ENCODE measurements at regions not wholly inside any gene's neighbourhood (a gene's known extent, or its start where the extent isn't known, plus 50 kb on each side); places are given as distances from the start of the nearest gene placed in this dataset.

- H3K9ac ChIP-seq (ENCODE audit: low read depth, low read length, poor library complexity, severe bottlenecking) = no peak overlapping the region
- H3K9me2 ChIP-seq (replicated peaks; ENCODE audit: low read depth, low read length) = no peaks in the 10 kb centered on the region
- no peaks in the 10 kb centered on the region for H4K20me1 ChIP-seq (ENCODE audit: insufficient read depth, low read length, poor library complexity, severe bottlenecking)
- H2AFZ ChIP-seq (ENCODE audit: low read length) = peak overlapping the region; percentile 89
- H3F3A ChIP-seq (ENCODE audit: low read depth) = no peaks in the 10 kb centered on the region
- H3K4me3 ChIP-seq (ENCODE audit: low read length, poor library complexity, severe bottlenecking) = no peak overlapping the region
- no peaks in the 10 kb centered on the region for H3K4me1 ChIP-seq (ENCODE audit: insufficient read depth, low read length, poor library complexity, severe bottlenecking)
- no peaks in the 10 kb centered on the region for H3K36me3 ChIP-seq (ENCODE audit: insufficient read depth, low read length)
- H3K79me2 ChIP-seq (ENCODE audit: insufficient read depth, low read length) = no peaks in the 10 kb centered on the region
- no peak for TF ChIP-seq CTCF (conservative IDR thresholded peaks at IDR 0.05; ENCODE audit: low read length)
- TF ChIP-seq EZH2phosphoT487 (IDR thresholded peaks at IDR 0.05; ENCODE audit: borderline replicate concordance) = no peak
- H3K27me3 ChIP-seq (ENCODE audit: insufficient read depth, low read length, poor library complexity, severe bottlenecking) = no peaks in the 10 kb centered on the region
- no peaks in the 10 kb centered on the region for H3K9me3 ChIP-seq (ENCODE audit: insufficient read depth, low read depth, low read length)
- peak overlapping the region; percentile 46 for H3K4me2 ChIP-seq (ENCODE audit: low read depth, low read length, poor library complexity, severe bottlenecking)
These were observed 342.8 kb downstream of the MATN1 start for GRCh38 chr1:30380625-30380984.

GRCh38 chr1:30379684-30380624 is 343.4 kb downstream of the MATN1 start:
- Histone ChIP-seq H3K79me2 (ENCODE audit: insufficient read depth, low read length) (no peaks in the 10 kb centered on the region), H2AFZ (ENCODE audit: low read length) (peak overlapping the region; percentile 89), H4K20me1 (ENCODE audit: insufficient read depth, low read length, poor library complexity, severe bottlenecking) (no peaks in the 10 kb centered on the region), H3K4me2 (ENCODE audit: low read depth, low read length, poor library complexity, severe bottlenecking) (peak overlapping the region; percentile 46), H3K9me3 (ENCODE audit: insufficient read depth, low read depth, low read length) (no peaks in the 10 kb centered on the region), H3K4me3 (ENCODE audit: low read length, poor library complexity, severe bottlenecking) (no peak overlapping the region), H3K36me3 (ENCODE audit: insufficient read depth, low read length) (no peaks in the 10 kb centered on the region), H3K4me1 (ENCODE audit: insufficient read depth, low read length, poor library complexity, severe bottlenecking) (no peaks in the 10 kb centered on the region), H3K9ac (ENCODE audit: low read depth, low read length, poor library complexity, severe bottlenecking) (no peak overlapping the region), H3K27me3 (ENCODE audit: insufficient read depth, low read length, poor library complexity, severe bottlenecking) (no peaks in the 10 kb centered on the region), H3K9me2 (replicated peaks; ENCODE audit: low read depth, low read length) (no peaks in the 10 kb centered on the region), H3F3A (ENCODE audit: low read depth) (no peaks in the 10 kb centered on the region)
- TF ChIP-seq CTCF (conservative IDR thresholded peaks at IDR 0.05; ENCODE audit: low read length) (peak; percentile 79), EZH2phosphoT487 (IDR thresholded peaks at IDR 0.05; ENCODE audit: borderline replicate concordance) (no peak)

GRCh38 chr1:30378991-30379581 is 344.3 kb downstream of the MATN1 start:
- Histone ChIP-seq H3F3A (ENCODE audit: low read depth) (no peaks in the 10 kb centered on the region), H3K9me3 (ENCODE audit: insufficient read depth, low read depth, low read length) (no peaks in the 10 kb centered on the region), H2AFZ (ENCODE audit: low read length) (no peak overlapping the region), H3K4me3 (ENCODE audit: low read length, poor library complexity, severe bottlenecking) (no peak overlapping the region), H3K27me3 (ENCODE audit: insufficient read depth, low read length, poor library complexity, severe bottlenecking) (no peaks in the 10 kb centered on the region), H3K79me2 (ENCODE audit: insufficient read depth, low read length) (no peaks in the 10 kb centered on the region), H3K4me1 (ENCODE audit: insufficient read depth, low read length, poor library complexity, severe bottlenecking) (no peaks in the 10 kb centered on the region), H3K4me2 (ENCODE audit: low read depth, low read length, poor library complexity, severe bottlenecking) (no peak overlapping the region), H3K36me3 (ENCODE audit: insufficient read depth, low read length) (no peaks in the 10 kb centered on the region), H3K9ac (ENCODE audit: low read depth, low read length, poor library complexity, severe bottlenecking) (no peak overlapping the region), H4K20me1 (ENCODE audit: insufficient read depth, low read length, poor library complexity, severe bottlenecking) (no peaks in the 10 kb centered on the region), H3K9me2 (replicated peaks; ENCODE audit: low read depth, low read length) (no peaks in the 10 kb centered on the region)
- no peak for TF ChIP-seq CTCF (conservative IDR thresholded peaks at IDR 0.05; ENCODE audit: low read length)
- TF ChIP-seq EZH2phosphoT487 (IDR thresholded peaks at IDR 0.05; ENCODE audit: borderline replicate concordance) = no peak
